ENCODE measurements at regions not wholly inside any gene's neighbourhood (a gene's known extent, or its start where the extent isn't known, plus 50 kb on each side); places are given as distances from the start of the nearest gene placed in this dataset.
"Not testable (repeated sequence)": the region's sequence is repeated elsewhere in the genome, so short reads cannot be mapped to it uniquely, and the experiment has no call there.

DNA sequence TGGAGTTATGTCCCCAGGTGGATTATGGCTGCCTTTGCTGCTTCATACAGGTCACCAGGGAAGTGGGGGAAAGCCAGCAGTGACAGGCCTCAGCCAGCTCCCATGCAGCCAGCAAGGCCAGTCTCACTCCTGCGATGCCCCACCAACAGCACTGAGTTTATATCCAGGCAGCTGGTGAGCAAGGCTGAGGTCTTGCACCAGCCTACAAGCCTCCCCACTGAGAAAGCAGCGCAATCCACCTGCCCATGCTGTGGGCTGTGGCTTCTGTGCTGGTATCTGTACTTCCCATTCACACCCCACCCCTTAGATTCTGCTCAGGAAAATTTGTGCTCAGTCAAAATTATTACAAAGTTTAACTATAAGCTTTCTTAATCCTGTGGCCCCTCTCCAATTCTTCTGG is 153.5 kb downstream of the HHIP start:
- DNase-seq: peak in 1 of 14 donors; percentile 1

DNA sequence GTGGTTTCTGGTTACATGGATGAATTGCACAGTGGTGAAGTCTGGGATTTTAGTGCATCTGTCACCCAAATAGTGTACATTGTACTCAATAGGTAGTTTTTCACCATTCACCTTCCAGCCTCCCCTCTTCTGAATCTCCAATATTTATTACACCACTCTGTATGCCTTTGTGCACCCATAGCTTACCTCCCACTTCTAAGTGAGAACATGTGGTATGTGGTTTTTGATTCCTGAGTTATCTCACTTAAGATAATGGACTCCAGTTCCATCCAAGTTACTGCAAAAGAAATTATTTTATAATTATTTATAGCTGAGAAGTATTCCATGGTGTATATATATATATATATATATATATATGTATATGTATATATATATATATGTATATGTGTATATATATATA is 155.8 kb downstream of the HHIP start:
- DNase-seq: no peak

DNA sequence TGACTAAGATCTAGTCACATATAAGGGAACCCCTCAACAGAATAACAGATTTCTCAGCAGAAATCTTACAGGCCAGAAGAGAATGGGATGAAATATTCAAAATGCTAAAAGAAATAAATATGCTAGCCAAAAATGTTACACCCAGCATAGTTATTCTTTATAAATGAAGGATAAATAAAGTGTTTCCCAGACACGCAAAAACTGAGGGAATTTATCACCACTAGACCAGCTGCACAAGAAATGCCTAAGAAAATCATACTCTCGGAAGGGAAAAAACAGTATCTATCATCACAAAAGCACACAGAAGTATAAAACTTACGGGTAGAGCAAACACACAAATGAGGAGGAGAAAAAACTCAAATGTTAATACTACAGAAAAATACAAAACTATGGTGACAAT is 162.1 kb downstream of the HHIP start:
- DNase-seq: no peak

DNA sequence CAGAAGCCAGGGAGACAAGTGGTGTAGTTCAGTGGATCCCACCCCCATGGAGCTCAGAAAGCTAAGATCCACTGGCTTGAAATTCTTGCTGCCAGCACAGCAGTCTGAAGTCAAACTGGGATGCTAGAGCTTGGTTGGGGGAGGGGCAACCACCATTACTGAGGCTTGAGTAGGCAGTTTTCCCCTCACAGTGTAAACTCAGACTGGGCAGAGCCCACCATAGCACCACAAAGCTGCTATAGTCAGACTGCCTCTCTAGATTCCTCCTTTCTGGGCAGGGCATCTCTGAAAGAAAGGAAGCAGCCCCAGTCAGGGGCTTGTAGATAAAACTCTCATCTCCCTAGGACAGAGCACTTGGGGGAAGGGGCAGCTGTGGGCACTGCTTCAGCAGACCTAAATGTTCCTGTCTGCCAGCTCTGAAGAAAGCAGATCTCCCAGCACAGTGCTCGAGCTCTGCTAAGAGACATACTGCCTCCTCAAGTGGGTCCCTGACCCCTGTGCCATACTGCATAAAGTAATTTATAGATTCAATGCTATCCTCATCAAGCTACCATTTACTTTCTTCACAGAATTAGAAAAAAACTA is 163.2 kb downstream of the HHIP start:
- no peak for DNase-seq

DNA sequence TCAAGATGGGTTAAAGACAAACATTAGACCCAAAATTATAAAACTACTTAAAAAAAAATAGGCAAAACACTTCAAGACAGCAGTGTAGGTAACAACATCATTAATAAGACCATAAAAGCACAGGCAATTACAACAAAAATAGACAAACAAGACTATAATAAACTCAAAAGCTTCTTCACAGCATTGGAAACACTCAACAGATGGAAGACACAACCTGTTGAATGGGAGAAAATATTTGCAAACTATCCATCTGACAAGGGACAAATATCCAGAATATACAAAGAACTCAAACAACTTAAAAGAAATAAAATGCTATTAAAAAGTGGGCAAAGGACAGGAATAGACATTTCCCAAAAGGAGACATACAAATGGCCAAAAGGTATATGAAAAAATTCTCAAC is 170.7 kb downstream of the HHIP start:
- no peak for DNase-seq

DNA sequence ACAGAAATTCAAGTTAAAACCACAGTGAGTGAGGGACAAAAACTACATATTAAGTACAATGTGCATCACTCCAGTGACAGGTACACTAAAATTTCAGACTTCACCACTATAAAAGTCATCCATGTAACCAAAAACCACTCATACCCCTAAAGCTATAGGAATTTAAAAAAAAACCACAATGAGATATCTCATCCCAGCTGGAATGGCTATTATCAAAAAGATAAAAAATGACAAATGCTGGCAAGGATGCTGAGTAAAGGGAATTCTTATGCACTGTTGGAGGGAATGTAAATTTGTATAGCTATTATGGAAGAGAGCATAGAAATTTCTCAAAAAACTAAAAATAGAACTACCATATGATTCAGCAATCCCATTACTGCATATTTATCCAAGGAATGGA is 171.1 kb downstream of the HHIP start:
- no peak for DNase-seq

DNA sequence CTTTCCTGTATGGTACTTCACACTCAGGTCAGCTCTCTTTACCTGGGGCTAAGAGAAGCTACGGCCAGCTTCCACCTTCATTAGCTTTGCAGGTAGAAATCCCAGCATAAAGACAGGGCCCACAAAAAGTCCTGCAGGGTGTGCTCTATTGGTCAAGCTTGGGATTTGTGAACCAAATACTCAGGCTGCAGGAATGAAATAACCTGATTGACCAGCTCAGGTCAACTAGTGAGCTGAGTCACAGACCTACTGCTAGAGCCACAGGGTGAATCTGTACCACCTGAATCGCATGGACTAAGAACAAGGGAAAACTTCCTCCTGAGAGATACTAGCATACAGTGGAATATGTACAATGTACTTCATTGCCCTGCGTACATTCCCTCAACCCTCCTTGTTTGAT is 172.2 kb downstream of the HHIP start:
- no peak for DNase-seq

DNA sequence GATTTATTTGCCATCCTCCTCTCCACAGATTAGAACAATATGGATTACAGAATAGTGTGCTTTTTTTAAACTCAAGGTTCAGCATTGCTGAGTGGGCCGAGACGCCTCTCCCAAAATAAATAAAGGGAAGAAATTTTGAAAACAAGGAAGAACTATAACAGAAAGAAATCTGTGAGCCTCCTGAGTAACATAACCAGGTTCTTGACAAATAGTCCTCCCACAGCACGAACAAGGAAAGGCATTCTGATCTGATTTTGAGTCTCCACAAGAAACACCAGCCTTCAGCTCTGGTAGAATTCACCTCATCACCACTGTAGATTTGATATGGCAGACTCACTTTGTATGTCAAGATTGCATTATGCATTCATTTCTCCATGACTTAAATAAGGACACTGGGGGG is 173.6 kb downstream of the HHIP start:
- no peak for DNase-seq

DNA sequence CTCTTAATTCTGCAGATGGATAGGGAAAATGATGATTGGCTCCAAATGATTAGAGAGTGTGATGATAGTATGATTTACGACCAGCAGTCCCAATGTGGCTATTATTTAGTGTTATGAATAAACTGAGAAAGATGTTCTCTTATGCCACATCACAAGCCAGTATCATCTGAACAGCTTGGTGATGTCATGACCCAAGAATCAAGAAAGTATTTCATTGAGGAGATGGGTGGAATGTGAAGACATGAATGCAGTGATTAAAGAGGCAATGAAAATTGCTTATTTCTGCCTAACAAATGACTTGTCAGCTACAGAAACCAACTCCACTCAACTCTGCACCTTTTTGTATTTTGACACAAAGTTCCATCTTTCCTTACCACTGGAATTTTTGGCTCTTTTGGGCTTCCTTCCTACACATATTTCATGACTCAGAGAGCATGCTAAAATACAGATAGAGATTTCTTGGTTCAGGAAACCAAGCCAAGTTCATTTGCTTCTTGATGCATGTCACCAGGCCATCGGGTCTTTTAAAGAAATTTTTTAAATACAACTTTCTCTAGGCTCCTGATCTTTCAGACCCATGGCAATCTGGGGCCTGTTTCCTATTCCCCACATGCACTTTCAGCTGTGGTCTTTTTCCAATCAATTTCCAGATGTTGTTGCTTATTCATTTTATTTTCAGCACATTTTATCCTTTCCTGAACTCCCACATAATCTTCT is 174.2 kb downstream of the HHIP start:
- no peak for DNase-seq

DNA sequence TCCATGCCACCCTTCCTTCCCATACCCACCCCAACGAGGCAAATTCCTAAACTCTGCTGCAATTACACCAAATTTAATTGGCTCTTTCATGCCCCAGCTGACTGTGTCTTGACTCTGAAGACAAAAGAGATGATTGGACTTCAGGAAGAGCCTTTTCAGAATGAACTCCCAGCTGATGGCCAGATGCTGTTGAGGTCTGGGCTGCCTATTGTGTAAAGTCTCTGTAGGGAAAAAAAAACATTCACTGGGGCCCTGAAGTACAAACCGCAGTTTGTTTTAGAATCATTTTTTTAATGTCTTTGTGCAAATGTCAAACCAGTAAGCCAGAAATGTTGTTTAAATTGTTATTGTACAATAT is 174.8 kb downstream of the HHIP start:
- DNase-seq: no peak

DNA sequence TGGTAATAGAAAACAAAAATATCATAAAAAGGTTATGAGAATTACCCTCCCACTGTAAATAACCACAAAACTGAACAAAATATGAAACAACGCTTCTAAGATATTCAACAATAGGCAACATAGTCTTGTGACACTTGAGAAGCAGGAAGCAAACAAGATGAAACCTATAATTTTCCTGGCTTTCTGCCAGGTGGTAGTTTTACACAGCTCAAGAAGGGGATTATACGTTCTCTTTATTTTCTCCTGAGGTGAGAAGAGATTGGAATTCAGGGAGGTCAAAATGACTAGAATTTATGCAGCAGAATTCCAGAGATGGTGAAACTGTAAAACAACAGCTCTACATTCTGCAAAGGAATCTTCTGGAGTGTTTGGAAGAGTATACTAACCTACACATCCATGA is 186.0 kb downstream of the HHIP start:
- no peak for DNase-seq

DNA sequence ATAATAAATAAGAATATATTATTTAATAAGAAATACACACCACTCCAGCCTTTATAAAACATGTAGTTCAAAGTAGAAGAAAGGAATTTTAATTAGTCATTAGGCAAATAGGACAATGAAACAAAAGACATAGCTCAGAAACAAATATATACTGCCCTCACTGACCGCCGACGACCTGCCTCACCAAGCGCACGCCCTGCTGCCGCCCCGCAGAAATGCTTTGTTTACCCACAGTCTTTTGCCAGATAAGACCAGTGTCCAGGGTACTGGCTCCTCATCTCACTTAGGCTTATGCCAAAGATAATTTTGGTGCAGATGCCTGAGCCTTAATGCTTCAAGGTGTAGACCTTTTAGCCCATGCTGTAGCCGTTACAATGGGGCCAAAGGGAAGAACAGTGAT is 199.5 kb downstream of the HHIP start:
- DNase-seq: no peak

DNA sequence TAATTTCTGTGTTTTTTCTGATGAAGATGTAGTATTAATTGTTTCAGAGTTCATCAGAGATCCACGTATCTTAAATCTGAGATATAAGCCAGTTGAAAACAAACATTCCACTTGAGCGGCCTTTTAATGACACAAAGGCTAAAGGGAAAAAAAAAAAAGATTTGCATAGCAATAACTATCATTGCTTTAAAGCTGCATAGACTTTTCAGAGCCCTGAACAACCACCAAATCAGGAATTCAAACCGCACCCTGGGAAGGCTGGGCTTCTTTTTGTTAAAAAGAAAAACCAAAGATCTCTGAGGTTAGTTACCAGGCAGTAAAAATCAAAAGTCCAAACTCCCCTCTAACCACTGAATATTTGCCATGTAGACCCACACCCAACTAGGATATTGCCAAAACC is 206.0 kb downstream of the HHIP start:
- DNase-seq: no peak

DNA sequence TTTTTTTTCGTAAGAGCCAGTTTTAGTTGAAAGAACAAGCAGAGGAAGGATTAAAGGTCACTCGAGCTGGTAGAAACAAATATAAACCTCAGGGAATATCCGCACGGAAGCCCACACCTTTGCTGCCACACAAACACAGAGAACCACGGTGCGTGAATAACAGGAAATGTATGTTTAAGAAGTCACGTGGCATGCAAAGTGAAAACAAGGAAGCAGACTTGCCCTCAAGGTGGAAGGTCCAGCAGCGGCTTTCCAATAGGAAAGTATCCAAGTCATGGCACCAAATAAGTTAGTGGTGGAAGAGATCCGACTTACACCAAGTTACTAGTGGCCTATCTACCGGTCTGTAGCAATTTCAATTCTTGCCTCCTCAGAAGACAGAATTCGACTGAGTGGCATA is 215.5 kb downstream of the HHIP start:
- DNase-seq: no peak

DNA sequence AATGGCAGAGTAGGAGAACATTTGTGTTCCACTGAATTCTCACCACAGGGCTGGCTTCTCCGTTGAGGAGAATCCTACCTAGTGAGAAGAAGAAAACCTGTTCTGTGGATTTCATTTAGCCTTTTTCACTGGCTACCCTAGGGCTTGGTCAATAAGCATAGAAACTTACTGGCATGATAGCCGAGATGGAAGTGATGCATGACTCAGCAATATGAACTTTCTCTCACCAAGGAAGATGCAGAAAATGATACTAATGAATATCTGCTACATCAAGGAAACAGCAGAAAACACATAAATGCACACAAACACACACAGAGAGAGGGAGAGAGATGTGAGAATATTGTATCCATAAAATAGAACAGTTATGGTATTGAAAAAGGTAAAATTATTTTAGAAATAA is 216.3 kb downstream of the HHIP start:
- DNase-seq: no peak

DNA sequence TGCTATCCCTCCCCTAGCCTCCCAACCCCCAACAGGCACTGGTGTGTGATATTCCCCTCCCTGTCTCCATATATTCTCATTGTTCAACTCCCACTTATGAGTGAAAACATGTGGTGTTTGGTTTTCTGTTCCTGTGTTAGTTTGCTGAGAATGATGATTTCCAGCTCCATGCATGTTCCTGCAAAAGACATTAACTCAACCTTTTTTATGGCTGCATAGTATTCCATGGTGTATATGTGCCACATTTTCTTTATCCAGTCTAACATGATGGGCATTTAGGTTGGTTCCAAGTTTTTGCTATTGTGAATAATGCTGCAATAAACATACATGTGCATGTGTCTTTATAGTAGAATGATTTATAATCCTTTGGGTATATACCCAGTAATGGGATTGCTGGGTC is 218.9 kb downstream of the HHIP start:
- DNase-seq: not testable (repeated sequence)

DNA sequence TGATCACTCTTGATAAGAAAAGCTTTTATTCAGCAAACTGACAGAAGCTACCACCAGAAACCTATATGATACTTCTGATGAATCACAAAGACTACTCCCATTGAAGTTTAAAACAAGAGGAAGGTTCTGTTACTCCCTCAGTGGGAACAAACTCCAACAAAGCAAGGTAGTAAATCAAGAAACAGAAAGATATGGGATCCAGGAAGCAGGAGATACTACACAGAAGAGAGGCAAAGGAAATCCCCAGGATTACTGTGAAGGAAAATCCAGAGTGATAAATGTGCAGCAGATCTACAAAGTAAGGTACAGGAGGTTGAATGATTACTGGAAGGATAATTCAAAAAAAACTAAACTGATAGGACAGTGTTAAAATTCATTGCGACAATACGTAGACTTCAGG is 222.4 kb downstream of the HHIP start:
- DNase-seq: no peak

DNA sequence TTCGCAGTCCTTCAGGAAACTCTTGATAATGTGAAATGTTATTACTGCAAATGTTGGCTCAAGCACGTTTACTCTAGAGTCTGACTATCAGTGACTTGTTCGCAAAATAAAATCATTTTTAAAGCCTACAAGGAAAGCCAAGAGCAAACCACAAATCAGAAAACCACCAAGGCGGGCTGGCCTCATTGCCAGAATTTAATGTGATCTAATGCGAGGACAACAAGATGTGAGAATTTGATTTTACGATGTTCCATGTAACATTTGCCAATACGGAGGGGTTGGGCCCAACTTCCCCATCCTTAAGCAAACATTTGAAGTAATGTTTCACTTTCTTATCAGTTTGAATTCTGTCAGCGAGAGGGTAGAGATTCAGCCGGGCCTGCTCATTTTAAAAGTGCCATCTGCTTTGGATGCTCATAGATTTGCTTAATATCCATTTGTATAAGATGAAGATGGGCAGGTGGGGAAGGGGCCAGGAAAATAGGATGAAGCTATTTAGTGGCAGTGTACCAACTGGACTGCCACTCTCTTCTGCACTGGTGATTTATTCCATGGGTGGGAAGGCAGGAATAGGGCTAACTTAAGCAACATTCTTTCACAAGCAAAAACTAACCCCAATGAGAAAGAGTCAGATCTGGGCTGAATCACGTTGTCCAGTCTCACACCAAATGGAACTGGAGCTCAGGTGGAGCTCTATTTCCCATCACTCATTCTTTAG is 225.3 kb downstream of the ANAPC10 start:
- no peak for DNase-seq

DNA sequence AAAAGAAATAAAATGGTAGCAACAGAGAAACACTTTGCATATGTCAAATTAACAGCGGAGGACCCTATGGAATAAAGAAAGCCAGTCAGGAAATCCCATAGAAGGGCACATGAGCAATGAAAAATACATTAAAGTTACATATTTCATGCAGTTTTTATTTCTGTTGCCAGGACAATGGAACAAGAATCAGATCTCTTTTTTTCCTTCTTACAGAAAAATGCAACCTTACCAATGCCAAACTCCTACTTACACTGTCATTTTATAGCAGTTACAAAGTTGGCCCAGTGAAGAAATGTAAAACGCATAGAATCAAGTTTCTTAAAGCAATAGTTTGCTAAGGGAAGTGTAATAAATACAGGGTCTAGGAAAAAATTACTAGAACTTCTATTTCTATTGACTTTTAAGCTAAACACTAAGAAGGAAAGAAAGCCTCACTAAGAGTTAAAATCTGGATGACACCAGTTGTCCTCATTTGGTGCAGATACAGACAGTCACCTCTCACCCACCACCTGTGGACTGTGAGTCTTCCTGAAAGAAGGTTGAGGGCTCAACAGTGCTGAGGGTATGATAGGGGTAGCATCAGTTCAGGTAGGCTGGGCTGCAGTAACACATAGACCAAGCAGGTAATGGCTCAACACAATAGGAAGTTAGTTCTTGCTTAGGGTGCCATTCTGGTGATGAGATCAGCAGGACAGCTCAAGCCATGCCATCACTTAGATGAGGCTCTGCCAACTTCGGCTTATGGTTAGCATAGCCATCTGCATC is 224.6 kb downstream of the ANAPC10 start:
- no peak for DNase-seq

DNA sequence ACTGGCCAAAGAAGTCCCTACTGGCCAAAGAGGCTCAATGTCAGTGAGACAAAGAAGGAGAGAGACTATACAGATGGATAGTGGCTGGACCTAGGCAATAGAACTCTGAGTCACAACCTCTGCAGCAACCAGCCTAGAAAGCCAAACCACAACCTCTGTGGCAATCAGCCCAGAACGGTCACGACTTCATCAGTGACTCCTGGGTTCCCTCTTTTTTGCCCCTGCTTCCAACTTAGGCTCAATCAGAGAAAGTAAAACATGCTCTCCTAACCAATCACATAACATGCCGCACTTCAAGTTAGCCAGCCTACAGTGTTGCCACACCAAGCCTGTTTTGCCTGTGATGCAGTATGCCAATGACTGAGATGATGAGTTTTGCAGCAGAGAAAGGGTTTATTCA is 203.4 kb downstream of the ANAPC10 start:
- peak in 1 of 14 donors; percentile 2 for DNase-seq

DNA sequence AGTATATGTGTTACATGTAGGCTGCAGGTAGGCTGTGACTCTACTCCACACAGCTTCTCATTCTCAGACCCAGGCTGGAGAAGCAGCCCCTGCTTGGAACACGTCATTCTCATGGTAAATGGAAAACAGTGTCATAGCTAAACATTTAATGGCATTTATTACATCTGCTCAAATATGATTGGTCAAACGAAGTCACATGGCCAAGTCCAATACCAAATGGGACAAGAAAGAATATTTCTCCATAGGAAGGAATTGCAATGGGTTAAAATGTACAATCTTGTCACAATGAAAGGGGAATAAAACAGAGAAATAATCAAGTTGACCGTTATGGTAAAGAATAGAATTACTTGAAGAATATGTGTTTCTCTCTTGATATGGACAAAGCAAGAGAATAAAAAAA is 198.6 kb downstream of the ANAPC10 start:
- DNase-seq: no peak

DNA sequence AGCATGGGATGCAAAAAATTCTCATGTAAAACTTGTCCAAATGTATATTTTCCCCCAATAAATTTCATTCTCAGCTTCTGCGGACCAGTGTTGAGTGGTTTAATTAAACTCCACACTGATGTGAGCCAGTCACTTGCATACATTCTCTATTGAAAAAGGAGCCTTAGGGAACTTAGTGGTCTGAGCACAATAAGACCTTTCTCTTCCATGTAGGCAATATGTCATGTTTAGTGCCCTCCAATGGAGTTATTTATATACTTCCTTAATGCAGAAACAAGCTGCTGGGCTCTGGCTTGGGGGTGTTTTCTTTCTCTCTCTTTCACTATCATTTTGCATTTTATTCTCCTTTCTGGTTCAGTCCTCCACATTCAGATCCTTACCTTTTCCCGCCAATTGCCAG is 196.9 kb downstream of the ANAPC10 start:
- DNase-seq: no peak

DNA sequence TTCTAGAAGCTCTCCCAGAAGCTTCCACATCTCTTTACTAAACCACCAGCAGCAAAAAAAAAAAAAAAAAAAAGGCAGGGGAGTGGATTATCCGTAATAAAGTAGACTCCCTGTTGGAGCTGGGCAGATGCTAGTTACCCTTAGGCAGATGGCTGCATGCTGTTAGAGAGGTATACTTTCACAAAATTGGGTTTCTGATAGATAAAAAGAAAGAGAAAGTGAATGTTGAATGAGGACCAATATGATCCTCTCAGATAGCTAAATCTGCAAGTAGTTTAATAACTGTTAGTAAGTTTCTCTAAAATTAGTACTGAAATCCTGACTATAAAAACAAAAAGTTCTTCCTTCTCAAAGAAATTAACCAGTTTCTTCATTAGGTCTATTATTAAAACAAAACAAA is 195.4 kb downstream of the ANAPC10 start:
- DNase-seq: no peak
